ENCODE measurements at regions not wholly inside any gene's neighbourhood (a gene's known extent, or its start where the extent isn't known, plus 50 kb on each side); places are given as distances from the start of the nearest gene placed in this dataset.

GRCh38 chr10:35938160-35938559, 296.1 kb upstream of the FZD8 start:
- intact Hi-C loops (cut with micrococcal nuclease), result no loop called here
- Histone ChIP-seq H4K20me1 (replicated peaks; ENCODE audit: control insufficient read depth, extremely low read depth, insufficient read depth, low read length) (no peaks in the 10 kb centered on the region), H3K36me3 (ENCODE audit: control insufficient read depth in 2 of 2, extremely low read depth in 1 of 2, insufficient read depth in 2 of 2, low read length in 2 of 2) (no peaks in the 10 kb centered on the region), H3K79me2 (ENCODE audit: control insufficient read depth, insufficient read depth, low read length) (no peaks in the 10 kb centered on the region), H3K27me3 (ENCODE audit: control insufficient read depth in 2 of 2, insufficient read depth in 2 of 2, low read length in 2 of 2) (peaks cover 0 to 3% of the 10 kb centered on the region in 2 experiments), H2AFZ (ENCODE audit: low read depth, low read length) (no peak overlapping the region), H3K9me1 (replicated peaks; ENCODE audit: control insufficient read depth, extremely low read depth, insufficient read depth, low read length) (no peaks in the 10 kb centered on the region), H3K27ac (ENCODE audit: insufficient read depth, low read depth, low read length) (no peak overlapping the region), H3K9ac (replicated peaks; ENCODE audit: extremely low read depth, insufficient read depth, low read length) (no peak overlapping the region), H3K4me3 (replicated peaks in 1 of 3; ENCODE audit: insufficient read depth in 1 of 3, low read depth in 1 of 3, low read length in 3 of 3) (no peak overlapping the region), H3K9me3 (replicated peaks; ENCODE audit: control insufficient read depth, insufficient read depth, low read length) (no peaks in the 10 kb centered on the region), H3K4me1 (ENCODE audit: control insufficient read depth, extremely low read depth, insufficient read depth, low read length) (no peaks in the 10 kb centered on the region), H3K4me2 (ENCODE audit: insufficient read depth, low read length) (no peak overlapping the region)
- no peak for FAIRE-seq
- DNase-seq (ENCODE audit: low read depth, low spot score), result no peak
- dilution Hi-C loops (cut with MboI; ENCODE audit: extremely low pct_ligation_motif_present, low sequenced_read_pairs), result no loop called here
- ChIA-PET POLR2A (no interaction called here), CTCF (no interaction called here)
- BruUV-seq (replicated peaks), result no TSS peak
- TF ChIP-seq FOS (IDR thresholded peaks at IDR 0.05; ENCODE audit: borderline replicate concordance, insufficient read depth, low read length) (no peak), MYC (IDR thresholded peaks at IDR 0.05; ENCODE audit: low read depth, low read length) (no peak), JUN (IDR thresholded peaks at IDR 0.05; ENCODE audit: borderline replicate concordance, insufficient read depth, insufficient read length, low read depth) (no peak), EZH2 (IDR thresholded peaks at IDR 0.05; ENCODE audit: borderline replicate concordance, low read depth, low read length, severe bottlenecking) (no peak), GATA2 (IDR thresholded peaks at IDR 0.05; ENCODE audit: insufficient read depth, insufficient read length, low read depth, low read length) (no peak), POLR2A (IDR thresholded peaks at IDR 0.05; ENCODE audit: low read depth, low read length) (no peak), MAX (IDR thresholded peaks at IDR 0.05; ENCODE audit: insufficient read depth, insufficient read length) (no peak), POLR2AphosphoS5 (IDR thresholded peaks at IDR 0.05; ENCODE audit: insufficient read depth, low read depth, low read length) (no peak)
- TF ChIP-seq, protein P1, sequence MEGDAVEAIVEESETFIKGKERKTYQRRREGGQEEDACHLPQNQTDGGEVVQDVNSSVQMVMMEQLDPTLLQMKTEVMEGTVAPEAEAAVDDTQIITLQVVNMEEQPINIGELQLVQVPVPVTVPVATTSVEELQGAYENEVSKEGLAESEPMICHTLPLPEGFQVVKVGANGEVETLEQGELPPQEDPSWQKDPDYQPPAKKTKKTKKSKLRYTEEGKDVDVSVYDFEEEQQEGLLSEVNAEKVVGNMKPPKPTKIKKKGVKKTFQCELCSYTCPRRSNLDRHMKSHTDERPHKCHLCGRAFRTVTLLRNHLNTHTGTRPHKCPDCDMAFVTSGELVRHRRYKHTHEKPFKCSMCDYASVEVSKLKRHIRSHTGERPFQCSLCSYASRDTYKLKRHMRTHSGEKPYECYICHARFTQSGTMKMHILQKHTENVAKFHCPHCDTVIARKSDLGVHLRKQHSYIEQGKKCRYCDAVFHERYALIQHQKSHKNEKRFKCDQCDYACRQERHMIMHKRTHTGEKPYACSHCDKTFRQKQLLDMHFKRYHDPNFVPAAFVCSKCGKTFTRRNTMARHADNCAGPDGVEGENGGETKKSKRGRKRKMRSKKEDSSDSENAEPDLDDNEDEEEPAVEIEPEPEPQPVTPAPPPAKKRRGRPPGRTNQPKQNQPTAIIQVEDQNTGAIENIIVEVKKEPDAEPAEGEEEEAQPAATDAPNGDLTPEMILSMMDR (IDR thresholded peaks at IDR 0.05; ENCODE audit: extremely low read depth in 1 of 2, insufficient read depth in 1 of 2, low read depth in 1 of 2, low read length in 2 of 2), result no peak

Measured in endothelial cell of umbilical vein (primary cell).